ENCODE measurements at regions not wholly inside any gene's neighbourhood (a gene's known extent, or its start where the extent isn't known, plus 50 kb on each side); places are given as distances from the start of the nearest gene placed in this dataset.

GRCh38 chr15:37756407-37756806 lies 178.0 kb upstream of the TMCO5A start:
- TF ChIP-seq CTCF (IDR thresholded peaks at IDR 0.05), result no peak
- TF ChIP-seq POLR2A (IDR thresholded peaks at IDR 0.05), result no peak
